Pancreas (tissue), 10 donors: ENCODE measurements at regions not wholly inside any gene's neighbourhood (a gene's known extent, or its start where the extent isn't known, plus 50 kb on each side); places are given as distances from the start of the nearest gene placed in this dataset.

Experiments
- ATAC-seq, 4 donors: fragments of 200-7000 bp; cut with Tn5 transposase; one replicate each; pipeline versions ENCODE4 v1.8.0 to v1.9.1; 2020; ENCODE audit warnings: mild to moderate bottlenecking in 4 of 4, moderate library complexity in 4 of 4
- DNase-seq, 6 donors: peaks; one replicate each; pipeline ENCODE4 v3.0.0-alpha.2; 2020
- FAIRE-seq: peaks from 2 replicates; lab custom pipeline; 2012; peaks lifted over from hg19 to GRCh38; lab: Jason Lieb, UNC
- H3K27ac ChIP-seq, 4 donors: fragments of 200-600 bp; sonication (generic); 1 replicate in 3 of 4; 2 replicates in 1 of 4; pipeline versions ENCODE4 v1.5.0 to v1.8.0; 2020
- H3K27me3 ChIP-seq, 4 donors: fragments of 200-600 bp; one replicate each; pipeline ENCODE4 v1.8.0; 2021
- H3K36me3 ChIP-seq, 3 donors: fragments of 200-600 bp; sonication (generic) in 1 of 3; one replicate each; pipeline versions ENCODE4 v1.5.0 to v1.8.0; 2020 to 2021
- H3K4me1 ChIP-seq, 3 donors: fragments of 200-600 bp; one replicate each; pipeline ENCODE4 v1.8.0; 2021
- H3K4me3 ChIP-seq, 4 donors: fragments of 200-600 bp; sonication (generic) in 2 of 4; one replicate each; pipeline versions ENCODE4 v1.5.0 to v1.8.0; 2020 to 2021
- H3K9me3 ChIP-seq, 4 donors: fragments of 200-600 bp; one replicate each; pipeline ENCODE4 v1.8.0; 2021
- WGBS, 2 donors: extraction: QIAGEN DNeasy Blood & Tissue Kit; methylation state at CpG; one replicate each; pipeline ENCODE4 v1.1.7; 2013; 5-methylcytosine and 5-hydroxymethylcytosine counted together
- intact Hi-C, 3 donors: fragments of 100-400 bp; cut with DNase I; formaldehyde crosslinking; loops; one replicate each; pipeline versions ENCODE4 v1.11.1 to v1.14.2; 2022
- TF ChIP-seq, protein P1 (sequence below), 4 donors: fragments of 200-600 bp; sonication (generic) in 3 of 4; IDR thresholded peaks; one replicate each; pipeline versions ENCODE4 v1.5.0 to v1.8.0; 2021; ENCODE audit warnings: antibody characterized with exemption in 4 of 4
- donor health status: healthy with polysubstance abuse.
- donor health status: DM: no; HTN: no; CAD: no; lungs with moderate emphysema.
- donor health status: DM: no; HTN: no; CAD: no.
- donor health status: control.
- donor health status: control.
- donor health status: Bipolar disorder and iron deficiency.
- donor health status: DM: yes; HTN: yes; CAD: no.
- donor health status: DM: no; HTN: no; CAD: no.
- donor health status: DM: no; HTN: no; CAD: no.
- donor health status: DM: yes; HTN: yes; CAD: no.

DNA sequence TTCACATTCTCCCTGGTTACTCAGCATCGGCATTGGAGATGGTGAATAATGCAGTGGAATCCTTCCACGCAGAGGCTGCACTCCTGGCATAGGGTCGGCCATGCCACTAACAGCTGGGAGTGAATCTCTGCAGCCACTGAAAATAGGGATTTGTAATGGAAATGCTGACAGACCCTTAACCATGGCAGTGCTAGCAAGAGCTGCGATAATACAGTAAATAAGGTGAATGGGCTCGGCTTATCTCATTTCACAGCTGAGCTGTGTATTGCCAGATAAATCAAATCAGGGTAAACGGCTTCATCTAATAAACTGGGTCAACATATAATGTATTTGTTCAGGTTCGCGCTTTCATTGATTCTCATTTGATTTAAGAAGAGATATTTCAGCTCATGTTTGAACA lies 156.8 kb downstream of the SLC35B3 start:
- intact Hi-C loops = no loop called here
- Histone ChIP-seq H3K27me3 (peaks cover 0 to 12% (median 3%) of the 10 kb centered on the region in 4 donors), H3K4me3 (no peak overlapping the region), H3K36me3 (no peaks in the 10 kb centered on the region), H3K9me3 (no peaks in the 10 kb centered on the region), H3K4me1 (no peaks in the 10 kb centered on the region), H3K27ac (no peak overlapping the region)
- TF ChIP-seq, protein P1, sequence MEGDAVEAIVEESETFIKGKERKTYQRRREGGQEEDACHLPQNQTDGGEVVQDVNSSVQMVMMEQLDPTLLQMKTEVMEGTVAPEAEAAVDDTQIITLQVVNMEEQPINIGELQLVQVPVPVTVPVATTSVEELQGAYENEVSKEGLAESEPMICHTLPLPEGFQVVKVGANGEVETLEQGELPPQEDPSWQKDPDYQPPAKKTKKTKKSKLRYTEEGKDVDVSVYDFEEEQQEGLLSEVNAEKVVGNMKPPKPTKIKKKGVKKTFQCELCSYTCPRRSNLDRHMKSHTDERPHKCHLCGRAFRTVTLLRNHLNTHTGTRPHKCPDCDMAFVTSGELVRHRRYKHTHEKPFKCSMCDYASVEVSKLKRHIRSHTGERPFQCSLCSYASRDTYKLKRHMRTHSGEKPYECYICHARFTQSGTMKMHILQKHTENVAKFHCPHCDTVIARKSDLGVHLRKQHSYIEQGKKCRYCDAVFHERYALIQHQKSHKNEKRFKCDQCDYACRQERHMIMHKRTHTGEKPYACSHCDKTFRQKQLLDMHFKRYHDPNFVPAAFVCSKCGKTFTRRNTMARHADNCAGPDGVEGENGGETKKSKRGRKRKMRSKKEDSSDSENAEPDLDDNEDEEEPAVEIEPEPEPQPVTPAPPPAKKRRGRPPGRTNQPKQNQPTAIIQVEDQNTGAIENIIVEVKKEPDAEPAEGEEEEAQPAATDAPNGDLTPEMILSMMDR (IDR thresholded peaks at IDR 0.05) = no peak
- FAIRE-seq (no peak), ATAC-seq (no peak), DNase-seq (no peak)
- WGBS, 2 donors = 23 to 28% methylated on average over 8 of the region's 8 CpGs

DNA sequence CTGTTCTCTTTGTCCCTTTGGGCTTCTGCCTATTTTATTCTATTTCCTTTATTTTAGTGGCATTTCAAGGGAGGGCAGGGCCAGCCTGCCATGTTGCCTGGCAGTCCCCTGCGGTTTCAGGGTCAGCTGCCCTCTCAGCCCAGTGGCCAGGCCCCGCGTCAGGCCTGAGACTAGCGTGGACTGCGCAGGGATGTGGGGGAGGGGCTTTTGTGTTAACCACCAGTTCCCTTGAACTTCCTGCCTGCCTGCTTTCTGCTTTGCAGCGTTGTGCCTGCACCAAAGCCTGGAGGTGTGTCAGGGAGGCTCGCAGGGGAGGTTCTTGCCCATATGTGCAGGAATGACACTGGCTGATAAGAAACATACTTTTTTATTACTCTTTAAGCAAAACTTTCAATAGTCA lies 157.6 kb downstream of the SLC35B3 start:
- no peak for FAIRE-seq
- intact Hi-C loops = no loop called here
- Histone ChIP-seq H3K4me3 (no peak overlapping the region), H3K9me3 (no peaks in the 10 kb centered on the region), H3K4me1 (no peaks in the 10 kb centered on the region), H3K36me3 (no peaks in the 10 kb centered on the region), H3K27me3 (peaks cover 0 to 12% (median 3%) of the 10 kb centered on the region in 4 donors), H3K27ac (no peak overlapping the region)
- 29 to 38% methylated on average over 7 of the region's 7 CpGs for WGBS, 2 donors
- DNase-seq = peak in 1 of 6 donors; percentile 11
- ATAC-seq = no peak
- TF ChIP-seq, protein P1 (IDR thresholded peaks at IDR 0.05) = no peak

DNA sequence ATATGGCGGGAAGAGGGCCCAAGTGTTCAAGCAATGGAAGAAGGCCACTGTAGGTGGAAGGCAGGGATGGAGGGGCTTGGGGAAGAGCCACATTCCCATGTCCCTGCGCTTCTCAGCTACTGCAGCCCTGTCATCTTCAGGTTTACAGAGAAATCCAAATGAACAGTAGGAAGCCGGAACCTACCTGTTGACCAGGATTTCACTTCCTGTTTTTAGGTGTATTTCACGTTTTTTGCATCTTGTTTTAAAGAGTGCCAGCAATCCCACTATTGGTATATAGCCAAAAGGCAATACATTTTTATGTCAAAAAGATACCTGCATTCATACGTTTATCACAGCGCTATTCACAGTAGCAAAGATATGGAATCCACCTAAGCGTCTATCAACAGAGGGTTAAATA lies 159.2 kb downstream of the SLC35B3 start:
- H3K27me3 ChIP-seq = peaks cover 0 to 12% (median 3%) of the 10 kb centered on the region in 4 donors
- no peak overlapping the region for H3K27ac ChIP-seq
- TF ChIP-seq, protein P1 (IDR thresholded peaks at IDR 0.05) = no peak
- no peaks in the 10 kb centered on the region for H3K36me3 ChIP-seq
- no peak for ATAC-seq
- intact Hi-C loops = no loop called here
- H3K4me3 ChIP-seq = no peak overlapping the region
- no peak for FAIRE-seq
- no peak for DNase-seq
- H3K9me3 ChIP-seq = no peaks in the 10 kb centered on the region
- WGBS, 2 donors = 76% methylated on average over 7 of the region's 7 CpGs
- no peaks in the 10 kb centered on the region for H3K4me1 ChIP-seq

DNA sequence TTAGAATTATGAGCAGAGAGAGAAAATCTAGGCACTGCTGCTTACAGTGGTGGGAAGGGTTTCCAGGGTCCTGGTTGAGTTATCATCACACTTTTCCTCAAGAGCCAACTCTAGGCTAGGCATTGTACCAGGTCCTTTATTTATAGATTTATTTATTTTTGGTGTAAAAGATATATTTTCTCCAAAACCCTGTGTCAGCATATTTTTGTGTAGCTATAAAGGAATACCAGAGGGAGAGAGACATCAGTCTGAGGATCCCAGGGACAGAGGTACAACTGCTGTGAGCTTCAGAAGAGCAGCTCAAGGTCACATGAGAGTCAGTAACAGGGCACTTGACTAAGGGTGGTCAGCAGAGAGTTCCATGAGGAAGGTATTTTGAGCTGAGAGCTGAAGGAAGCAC lies 159.7 kb downstream of the SLC35B3 start:
- TF ChIP-seq, protein P1 (IDR thresholded peaks at IDR 0.05) = no peak
- H3K4me3 ChIP-seq = no peak overlapping the region

DNA sequence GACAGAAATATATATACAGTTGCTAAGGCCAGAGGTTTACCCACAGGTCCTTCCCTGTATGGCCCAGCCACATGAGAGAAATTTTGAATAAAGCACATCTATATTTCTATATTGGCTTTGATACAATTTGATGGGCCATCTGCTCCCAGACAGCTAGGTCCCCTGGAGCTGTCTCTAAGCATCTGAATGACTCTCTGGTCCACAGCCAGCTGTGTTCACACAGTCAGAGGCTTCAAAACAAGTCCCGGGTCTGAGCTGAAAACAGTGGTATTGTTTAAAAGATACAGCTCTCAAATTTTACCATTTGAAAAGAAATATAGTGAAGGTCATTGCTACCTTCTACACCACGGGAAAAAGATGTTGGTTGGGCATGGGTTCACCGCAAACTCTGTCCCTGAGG lies 161.1 kb downstream of the SLC35B3 start:
- Histone ChIP-seq H3K36me3 (no peaks in the 10 kb centered on the region), H3K9me3 (no peaks in the 10 kb centered on the region), H3K4me3 (no peak overlapping the region), H3K4me1 (no peaks in the 10 kb centered on the region), H3K27me3 (peaks cover 0 to 10% (median 3%) of the 10 kb centered on the region in 4 donors), H3K27ac (no peak overlapping the region)
- DNase-seq (no peak), ATAC-seq (no peak), FAIRE-seq (no peak)
- intact Hi-C loops = no loop called here
- TF ChIP-seq, protein P1 (IDR thresholded peaks at IDR 0.05) = no peak
- 60 to 61% methylated on average over 3 of the region's 3 CpGs for WGBS, 2 donors

More for the DNA sequence above, 159.7 kb downstream of the SLC35B3 start:
- Histone ChIP-seq H3K27me3 (peaks cover 0 to 12% (median 3%) of the 10 kb centered on the region in 4 donors), H3K4me1 (no peaks in the 10 kb centered on the region), H3K9me3 (no peaks in the 10 kb centered on the region), H3K27ac (no peak overlapping the region), H3K36me3 (no peaks in the 10 kb centered on the region)
- DNase-seq = no peak
- intact Hi-C loops = no loop called here
- no peak for ATAC-seq
- no peak for FAIRE-seq
